Activated CD8-positive, alpha-beta memory T cell treated with anti-CD3 and anti-CD28 coated beads, Interleukin-2, amount 50 U/mL, for 48 hours (primary cell): ENCODE measurements at regions not wholly inside any gene's neighbourhood (a gene's known extent, or its start where the extent isn't known, plus 50 kb on each side); places are given as distances from the start of the nearest gene placed in this dataset.
"Not testable (repeated sequence)": the region's sequence is repeated elsewhere in the genome, so short reads cannot be mapped to it uniquely, and the experiment has no call there.

Source experiments
- DNase-seq: peaks from one replicate; pipeline ENCODE4 v3.0.0-alpha.2; 2020

DNA sequence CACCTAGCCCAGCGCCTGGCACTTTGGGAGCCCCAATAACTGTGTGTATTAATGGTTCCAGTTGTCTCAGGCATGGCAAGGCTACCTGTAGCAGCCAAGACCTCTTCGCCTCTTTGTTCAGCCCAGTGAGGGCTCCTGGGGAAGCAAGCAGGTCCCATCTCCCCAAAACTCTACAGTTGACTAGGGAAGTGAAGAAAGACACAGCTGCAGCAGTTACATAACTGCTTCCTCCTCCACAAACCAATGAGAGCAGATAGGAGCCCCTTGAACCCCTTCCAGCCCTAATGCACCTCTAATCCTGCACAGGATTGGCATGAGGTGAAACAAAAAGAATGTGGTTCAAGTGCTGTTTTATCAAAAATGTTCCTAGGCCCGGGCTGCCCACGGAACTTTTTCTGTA lies 100.5 kb downstream of the SYF2 start:
- peak; percentile 13 for DNase-seq

DNA sequence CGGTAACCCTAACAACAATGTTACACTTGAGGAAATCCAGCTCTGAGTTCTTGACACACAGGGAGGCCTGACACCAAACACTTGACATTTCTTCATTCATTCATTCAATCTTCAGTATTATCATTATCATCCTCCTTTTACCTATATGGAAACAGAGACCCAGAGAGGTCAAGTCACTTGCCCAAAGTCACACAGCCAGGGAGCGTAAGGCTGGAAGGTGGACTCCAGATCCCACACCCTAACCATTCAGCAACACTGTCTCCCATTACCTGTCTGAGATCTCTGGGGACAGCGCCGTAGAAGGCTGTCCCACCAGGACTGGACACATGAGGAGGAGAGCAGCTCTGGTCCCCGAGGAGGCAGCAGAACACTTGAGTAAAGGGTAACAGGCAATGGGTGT lies 101.4 kb downstream of the SYF2 start:
- DNase-seq: peak; percentile 23

DNA sequence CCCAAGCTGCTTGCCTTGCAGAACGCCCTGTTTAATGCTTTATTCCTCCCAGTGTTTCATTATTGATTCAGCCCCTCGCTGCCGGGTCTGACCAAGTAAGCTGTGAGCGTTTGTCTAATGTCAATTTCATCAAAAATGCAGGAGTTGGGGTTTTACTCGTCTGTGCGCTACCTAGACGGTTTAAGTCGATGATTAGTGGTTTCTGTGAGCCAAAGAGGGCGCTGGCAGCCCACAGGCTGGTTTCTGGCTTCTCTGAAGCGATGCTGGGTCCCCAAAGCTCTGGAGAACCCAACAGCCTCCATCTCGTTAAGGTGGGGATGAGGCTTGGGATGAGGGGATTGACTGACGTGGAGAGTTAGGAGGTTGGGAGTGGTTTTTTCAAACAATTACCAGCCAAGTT lies 102.9 kb downstream of the SYF2 start:
- no peak for DNase-seq

DNA sequence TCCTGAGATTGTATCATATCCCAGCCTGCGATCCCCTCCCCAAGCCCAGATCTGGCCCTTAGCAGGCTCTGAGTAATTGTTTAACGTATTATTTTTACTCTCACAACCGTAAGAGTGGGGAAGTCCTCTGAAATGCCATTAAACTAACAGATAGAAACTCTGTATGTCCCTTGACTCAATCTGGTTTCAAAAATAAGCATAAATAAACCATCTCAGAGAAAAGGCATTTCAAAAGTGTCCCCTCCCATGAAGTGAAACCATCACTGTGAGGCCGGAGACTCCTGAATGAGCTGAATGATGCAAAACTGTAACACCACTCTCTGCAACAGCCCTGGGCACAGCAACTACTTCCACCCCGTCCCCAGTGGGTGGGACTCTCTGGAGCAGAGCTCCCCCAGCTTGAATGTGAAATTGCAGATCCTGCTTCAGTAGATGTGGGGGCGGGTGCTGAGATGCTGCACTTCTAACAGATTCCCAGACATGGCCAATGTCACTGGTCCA lies 104.1 kb downstream of the SYF2 start:
- no peak for DNase-seq

DNA sequence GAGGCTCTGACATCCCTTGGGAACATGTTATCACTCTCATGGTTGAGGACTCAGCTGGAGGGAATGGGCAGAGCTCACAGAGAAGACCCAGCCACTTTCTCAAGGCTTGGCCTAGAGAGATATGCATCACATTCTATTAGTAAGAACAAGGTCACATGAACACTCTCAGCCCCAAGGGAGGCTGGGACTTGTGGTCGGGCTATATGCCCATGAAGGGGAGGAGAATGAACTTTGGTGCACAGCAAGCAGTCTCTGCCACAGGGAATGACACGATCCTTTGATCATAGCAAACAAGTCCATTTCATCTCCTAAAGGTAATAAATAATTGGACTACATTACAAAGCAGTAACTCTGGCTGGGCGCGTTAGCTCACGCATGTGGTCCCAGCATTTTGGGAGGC lies 105.7 kb downstream of the SYF2 start:
- no peak for DNase-seq

DNA sequence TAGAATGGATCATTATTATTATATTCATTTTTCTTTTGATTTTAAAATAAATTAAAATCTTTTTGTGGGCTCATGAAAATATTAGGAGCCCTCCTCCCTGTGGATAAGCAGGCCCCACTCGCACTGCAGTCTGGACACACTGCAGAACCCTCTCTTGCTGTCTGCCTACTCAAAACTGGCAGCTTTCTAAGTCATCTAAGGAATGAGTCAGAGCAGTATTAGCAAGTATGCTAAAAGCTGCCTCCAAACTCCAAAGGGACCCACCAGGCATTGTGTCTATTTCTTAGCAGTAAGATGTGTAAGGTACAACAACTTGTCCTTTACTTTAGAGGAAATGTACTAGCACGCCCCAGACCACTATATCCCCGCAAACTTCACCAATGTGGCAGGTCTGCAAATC lies 108.8 kb downstream of the SYF2 start:
- DNase-seq: no peak

DNA sequence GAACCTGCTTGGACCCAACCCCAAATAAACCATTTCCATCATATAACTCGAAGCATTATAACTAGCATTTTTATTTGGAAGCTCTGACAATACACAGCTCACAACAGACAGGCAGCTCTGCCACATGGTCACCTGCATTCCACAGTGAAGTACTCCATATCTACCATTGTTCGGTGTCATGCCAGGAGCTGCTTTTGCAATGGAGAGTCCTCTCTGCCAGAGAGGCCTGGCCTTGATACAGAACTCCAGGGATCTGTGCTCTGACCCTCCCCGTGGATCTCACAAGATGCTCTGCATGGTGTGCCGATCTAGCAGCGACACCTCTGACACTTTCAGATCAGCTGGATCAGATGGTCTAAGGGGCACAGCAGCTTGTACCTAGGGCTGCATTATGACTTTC lies 109.6 kb downstream of the SYF2 start:
- no peak for DNase-seq

DNA sequence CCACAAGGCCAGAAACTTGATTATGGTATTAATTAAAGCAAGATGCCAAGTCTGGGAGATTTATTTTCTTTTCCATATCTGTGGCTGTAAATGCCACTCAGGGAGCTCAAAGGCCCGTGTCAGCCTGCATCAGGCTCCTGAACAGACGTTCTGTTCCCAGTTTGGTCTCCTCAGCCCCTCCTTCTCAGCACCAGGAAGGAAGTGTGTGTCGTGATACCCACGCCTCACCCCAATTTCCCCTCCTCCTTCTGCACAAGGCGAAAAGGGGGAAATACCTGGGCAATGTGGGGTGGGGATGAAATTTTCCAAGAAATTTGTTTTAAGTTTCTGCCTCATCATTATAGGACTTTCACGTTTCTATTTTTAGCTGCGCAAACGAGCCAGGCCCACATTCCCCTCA lies 112.0 kb downstream of the SYF2 start:
- no peak for DNase-seq

DNA sequence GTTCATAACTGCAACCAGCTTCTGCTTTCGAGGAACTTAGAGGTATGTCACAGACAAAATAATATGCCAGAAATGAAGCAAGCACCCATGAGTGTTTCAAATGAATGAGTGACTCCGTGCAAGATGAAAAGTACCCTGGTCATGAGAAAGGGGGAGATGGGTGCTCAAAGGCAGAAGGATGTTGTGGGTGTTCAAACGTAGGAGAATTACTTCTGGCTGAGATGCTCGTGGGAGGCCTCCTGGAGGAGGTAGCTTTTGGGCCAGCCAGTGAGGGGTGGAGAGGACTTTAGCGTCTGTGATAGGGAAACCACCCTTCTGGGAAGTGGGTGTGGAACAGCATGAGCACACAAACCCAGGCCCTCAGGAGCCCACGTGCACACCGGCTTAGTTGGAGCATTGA lies 113.8 kb downstream of the SYF2 start:
- no peak for DNase-seq

DNA sequence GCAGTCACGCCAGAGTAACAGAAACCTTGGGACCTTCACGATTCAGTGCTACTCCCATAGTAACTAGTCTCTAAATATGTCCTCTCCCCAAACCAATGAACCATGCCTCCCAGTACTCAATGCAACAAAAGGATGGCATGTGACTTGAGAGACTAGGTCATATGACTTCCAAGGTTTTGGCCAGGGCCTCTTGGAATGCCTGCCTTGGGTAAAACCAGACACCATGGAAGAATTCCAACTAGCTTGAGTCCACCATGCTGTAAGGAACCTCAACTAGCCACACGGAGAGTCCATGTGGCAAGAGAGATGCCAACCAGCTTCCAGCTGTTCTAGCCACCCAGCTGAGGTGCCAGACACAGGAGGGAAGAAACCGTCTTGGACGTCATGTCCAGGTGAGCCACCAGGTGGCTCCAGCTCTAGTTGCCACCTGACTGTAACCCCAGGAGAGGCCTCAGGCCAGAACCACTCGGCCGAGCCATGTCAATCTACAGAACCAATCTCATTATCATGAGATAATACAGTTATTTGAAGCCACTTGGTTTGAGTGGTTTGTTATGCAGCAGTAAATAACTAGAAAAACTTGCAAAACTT lies 115.0 kb downstream of the SYF2 start:
- no peak for DNase-seq

DNA sequence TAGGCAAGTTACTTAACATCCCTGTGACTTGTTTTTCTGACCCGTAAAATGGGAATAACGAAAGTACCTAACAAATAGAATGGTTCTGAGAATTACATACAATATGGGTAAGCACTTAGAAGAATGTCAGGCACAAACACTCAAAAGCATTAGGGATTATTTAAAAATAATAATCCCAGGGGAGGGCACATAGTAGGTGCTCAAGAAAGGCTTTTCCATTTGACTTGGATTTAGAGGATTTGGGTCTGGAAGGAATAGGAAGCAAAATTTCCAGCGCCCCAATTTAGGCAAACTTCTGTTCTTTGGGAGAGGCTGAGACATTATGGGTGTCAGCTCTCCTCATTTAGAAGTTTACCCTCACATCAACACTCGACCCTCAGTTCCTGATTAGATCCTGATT lies 115.5 kb downstream of the SYF2 start:
- DNase-seq: no peak

DNA sequence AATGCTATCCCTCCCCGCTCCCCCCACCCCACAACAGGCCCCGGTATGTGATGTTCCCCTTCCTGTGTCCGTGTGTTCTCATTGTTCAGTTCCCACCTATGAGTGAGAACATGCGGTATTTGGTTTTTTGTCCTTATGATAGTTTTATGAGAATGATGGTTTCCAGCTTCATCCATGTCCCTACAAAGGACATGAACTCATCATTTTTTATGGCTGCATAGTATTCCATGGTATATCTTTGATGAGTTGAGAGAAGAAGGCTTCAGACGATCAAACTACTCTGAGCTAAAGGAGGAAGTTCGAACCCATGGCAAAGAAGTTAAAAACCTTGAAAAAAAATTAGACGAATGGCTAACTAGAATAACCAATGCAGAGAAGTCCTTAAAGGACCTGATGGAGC lies 116.2 kb downstream of the SYF2 start:
- DNase-seq: not testable (repeated sequence)

DNA sequence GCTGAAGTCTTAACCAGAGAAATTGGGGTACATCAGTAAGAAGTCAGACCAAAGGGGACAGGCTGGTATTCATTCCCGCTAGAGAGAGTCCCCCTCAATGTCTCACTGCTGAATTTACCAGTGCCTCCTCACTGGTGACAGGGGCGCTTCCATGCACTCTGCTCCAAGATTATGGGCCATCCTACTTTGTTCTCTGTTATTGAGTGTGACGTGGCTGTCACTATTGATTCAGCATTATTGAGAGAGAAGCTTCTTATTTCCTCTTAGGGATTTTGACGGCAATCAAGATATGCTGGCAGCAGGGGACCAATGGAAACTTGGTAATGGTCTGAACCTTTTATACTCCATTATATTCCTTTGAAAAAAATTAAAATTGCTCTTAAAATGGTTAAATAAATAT lies 118.6 kb downstream of the SYF2 start:
- DNase-seq: no peak

DNA sequence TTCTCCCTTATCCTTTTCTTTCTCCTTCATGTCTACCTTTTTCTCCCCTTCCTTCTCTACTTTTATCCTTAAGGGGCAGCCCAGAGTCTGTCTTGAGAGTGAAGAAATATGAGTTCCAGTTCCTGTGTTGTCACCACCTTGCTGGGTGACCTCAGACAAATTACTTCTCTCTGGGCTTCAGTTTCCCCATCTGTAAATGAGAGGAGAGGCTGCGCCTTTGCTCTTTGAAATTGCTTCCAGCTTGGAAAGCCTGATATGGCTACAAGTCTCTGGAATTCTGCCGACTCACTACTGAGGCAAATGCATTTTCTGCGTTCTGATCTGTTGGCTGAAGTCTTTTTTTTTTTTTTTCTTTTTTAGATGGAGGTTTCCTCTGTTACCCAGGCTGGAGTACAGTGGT lies 119.2 kb downstream of the SYF2 start:
- no peak for DNase-seq

DNA sequence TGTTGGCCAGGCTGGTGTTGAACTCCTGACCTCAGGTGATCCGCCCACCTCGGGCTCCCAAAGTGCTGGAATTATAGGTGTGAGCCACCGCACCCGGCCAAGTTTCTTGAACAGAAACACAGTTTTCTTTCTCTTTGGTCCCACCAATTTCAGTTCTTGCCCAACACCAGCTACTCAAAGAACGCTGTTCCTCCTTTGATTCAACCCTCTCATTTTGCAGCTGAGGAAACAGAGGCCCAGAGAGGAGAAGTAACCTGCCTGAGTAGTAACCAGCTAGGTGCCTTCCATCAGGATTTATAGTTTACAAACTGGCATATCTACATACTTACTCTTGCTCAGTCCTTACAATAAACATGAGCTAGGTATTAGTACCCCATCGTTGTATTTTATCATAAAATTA lies 119.9 kb downstream of the SYF2 start:
- no peak for DNase-seq

DNA sequence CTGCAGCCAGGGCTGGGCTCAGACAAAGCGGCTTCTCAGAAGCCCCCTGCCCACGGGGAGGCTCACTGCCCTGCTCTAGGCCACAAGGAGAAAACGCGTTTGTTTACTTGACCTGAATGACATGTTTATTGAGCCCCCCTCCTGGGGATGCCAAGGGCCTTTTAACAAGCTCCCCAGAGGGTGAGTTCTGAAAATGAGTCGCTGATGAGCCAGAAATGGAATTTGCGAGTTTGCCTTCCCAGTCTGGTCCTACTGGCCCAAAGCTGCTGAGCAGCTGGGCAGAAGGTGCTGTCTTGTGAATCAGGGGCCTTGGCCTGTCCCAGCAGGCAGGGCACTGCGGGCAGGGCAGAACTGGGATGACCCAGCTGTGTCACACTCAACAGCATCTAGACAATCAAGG lies 120.6 kb downstream of the SYF2 start:
- no peak for DNase-seq

DNA sequence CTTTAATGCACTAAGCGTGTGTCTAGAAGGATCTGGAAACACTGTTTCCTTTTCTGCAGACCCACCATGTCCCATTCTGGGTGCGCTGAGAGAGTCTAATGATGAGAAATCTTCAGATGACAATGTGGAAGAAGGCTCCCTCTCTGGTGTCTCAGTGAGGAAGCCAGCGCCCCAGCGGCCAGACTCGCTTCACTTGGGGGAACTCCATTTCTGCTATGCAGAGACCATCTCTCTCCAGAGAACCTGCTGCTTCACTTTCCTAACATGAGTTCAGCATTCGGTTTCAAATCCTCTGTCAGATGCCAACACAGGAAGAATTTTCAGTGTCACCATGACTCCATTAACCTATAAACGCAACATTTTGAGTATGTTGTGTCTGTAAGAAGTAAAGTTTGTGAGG lies 121.8 kb downstream of the SYF2 start:
- DNase-seq: no peak

DNA sequence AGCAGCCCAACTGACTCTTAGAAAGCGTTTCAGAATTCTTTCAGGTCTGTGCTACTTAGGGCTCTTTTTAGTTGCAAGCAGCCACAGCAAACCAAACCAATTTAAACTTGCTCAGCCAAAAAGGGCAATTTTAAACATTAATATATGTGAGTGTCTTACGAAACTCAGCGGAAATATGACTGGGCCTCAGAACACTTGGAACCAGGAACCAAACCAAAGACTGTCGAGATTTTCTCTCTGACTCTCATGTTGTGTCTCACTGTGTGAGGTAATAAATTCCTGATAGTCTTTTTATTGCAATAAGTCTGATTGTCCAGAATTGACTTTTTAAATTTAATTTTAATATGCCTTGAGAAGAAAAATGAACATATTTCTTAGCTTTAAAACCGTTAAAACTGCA lies 122.3 kb downstream of the SYF2 start:
- DNase-seq: no peak

DNA sequence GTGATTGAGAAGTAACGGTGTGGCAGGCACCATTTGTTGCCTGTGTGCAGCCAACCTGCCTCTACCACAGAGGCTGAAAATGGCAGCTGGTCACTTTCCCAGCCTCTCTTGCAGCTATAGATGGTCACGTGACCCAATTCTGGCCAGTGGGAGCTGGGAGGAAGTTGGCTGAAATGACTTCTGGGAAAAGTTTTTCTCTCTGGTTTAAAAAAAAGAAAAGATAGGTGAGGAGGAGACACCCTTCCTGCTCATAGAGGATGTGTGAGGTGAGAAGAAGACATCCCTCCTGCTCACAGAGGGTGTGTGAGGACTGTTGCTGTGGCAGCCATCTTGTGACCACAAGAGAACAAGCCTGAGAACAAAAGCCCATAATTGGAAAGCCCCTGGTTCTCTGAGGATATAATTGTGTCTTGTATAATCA lies 122.8 kb downstream of the SYF2 start:
- no peak for DNase-seq

DNA sequence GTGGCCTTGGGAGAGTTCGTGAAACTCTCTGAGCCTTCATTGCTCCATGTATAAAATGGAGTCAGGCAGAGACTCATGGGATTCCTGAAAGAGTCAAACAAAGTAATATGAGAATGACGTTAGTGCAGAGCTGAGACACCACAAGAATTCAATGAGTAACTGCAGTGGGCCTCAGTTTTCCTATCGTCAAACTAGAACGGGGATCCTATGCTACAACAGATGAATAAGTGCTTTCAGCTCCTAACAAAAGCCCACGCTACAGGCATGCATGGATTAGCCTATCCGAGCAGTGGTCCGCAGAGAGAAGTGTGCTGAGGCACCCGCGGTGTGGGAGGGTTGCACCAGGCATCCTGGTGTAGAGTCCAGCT lies 124.7 kb downstream of the SYF2 start:
- DNase-seq: no peak

DNA sequence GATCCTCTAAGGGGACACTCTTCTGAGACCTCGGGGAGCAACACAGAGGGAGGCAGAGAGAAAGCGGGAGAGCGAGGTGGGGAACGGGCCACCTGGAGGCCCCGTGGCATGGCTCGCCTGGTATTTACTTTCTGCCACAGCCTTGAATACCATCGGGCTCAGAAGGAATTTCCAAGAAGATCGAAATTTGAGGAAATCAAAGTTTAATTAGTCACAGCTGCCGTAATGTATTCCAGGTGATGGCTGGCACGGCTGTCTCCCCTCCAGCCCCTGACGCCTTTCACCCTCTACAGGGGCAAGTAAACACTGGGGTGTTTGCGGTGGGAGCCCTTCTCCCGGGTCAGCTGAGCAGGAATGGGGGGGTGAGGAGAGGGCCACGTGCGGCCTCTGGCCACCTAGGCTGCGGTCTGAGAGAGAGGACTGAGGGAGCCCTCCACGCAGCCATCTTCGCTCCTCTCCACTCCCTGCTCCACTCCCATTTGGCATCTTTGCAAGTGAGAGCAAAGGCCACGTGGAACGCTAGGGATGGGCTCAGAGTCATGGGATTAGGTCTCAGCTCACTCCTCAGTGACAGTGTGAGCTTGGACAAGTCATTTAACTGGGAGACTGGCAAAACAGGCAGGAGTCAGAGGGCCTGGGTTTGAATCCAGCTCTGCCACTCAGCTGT lies 125.2 kb downstream of the SYF2 start:
- no peak for DNase-seq

DNA sequence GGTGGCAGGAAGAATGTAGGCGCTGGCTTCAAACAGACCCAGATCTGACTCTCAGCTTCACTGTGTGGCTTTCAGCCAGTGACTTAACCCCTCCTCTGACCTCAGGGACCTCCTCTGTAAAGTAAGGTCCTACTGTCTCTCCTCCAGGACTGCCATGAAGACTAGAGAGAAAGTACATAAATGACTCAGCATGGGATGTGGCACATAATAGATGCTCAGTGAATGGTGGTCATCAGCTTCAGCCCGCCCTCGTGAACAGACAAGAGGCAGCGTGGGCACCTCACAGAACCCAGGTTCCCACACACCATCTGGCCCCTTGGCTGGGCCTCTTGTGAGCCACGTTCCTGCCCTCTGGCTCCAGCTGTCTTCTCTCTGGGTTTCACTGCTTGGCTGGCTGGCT lies 126.0 kb downstream of the SYF2 start:
- DNase-seq: no peak

DNA sequence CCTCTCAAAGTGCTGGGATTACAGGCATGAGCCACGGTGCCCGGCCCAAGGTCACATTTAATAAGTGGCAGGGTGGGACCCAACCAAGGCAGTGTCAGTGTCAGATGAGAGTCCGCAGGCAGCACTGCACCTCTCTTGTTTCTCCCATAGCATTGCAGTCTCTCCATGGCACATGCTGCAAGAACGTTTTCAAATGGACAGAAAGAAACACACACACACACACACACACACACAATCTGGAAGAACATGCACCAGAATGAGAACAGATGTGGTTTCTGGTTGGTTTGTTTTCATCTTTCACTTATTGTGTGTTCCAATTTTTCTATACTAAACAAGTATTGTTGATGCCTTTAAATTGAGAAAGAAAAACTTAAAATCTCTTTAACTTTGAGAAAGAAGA lies 126.5 kb downstream of the SYF2 start:
- DNase-seq: no peak

DNA sequence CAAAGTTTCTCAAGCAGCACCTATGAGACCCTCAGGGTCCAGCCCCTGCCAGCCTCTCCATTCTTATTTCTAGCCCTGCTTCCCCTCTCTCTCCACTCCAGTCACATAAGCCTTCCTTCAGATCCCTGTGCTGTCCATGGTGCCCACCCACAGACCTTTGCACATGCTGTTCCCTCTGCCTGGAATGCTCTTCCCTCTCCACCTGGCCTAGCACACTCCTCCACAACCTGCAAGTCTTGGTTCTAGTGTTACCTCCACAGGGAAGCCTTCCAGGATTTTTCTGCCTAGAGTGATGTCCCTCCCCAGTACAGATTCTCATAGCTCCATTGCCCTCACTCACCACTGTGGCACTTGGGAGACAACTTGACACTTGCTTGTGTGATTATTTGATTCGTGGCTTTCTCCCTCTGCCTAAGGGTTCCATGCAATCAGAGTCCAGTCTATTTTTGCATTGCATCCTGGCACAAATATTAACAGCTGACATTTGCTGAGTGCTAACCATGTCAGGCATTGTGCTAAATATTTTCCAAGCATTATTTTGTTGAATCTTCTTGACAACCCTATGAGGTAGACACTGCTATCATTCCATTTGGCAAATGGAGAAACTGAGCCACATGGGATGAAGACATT lies 127.3 kb downstream of the SYF2 start:
- DNase-seq: no peak
